ENCODE measurements at regions not wholly inside any gene's neighbourhood (a gene's known extent, or its start where the extent isn't known, plus 50 kb on each side); places are given as distances from the start of the nearest gene placed in this dataset.

- H3K36me3 ChIP-seq (ENCODE audit: insufficient read depth, low read length) = no peaks in the 10 kb centered on the region
- H3K4me3 ChIP-seq (ENCODE audit: low read depth, low read length) = 0 out of 2 replicates have a peak overlapping the region, but pooled peaks have one; percentile 62
- H3K27ac ChIP-seq (ENCODE audit: low read depth, low read length) = no peak overlapping the region
- no peak overlapping the region for H2AFZ ChIP-seq (ENCODE audit: low read length, unreplicated experiment)
- no peaks in the 10 kb centered on the region for H3K79me2 ChIP-seq (ENCODE audit: control insufficient read depth, insufficient read depth, low read length, unreplicated experiment)
- peaks cover 8% of the 10 kb centered on the region for H3K4me1 ChIP-seq (ENCODE audit: control insufficient read depth, insufficient read depth, low read length, unreplicated experiment)
- peaks cover 16% of the 10 kb centered on the region for H3K27me3 ChIP-seq (ENCODE audit: insufficient read depth, low read length)
Measured at GRCh38 chr7:155191137-155191536, 106.5 kb upstream of the INSIG1 start.

- no peaks in the 10 kb centered on the region for H3K79me2 ChIP-seq (ENCODE audit: control insufficient read depth, insufficient read depth, low read length, unreplicated experiment)
- no peak overlapping the region for H3K27ac ChIP-seq (ENCODE audit: low read depth, low read length)
- no peaks in the 10 kb centered on the region for H3K36me3 ChIP-seq (ENCODE audit: insufficient read depth, low read length)
- H2AFZ ChIP-seq (ENCODE audit: low read length, unreplicated experiment) = no peak overlapping the region
- H3K4me3 ChIP-seq (ENCODE audit: low read depth, low read length) = no peak overlapping the region
- peaks cover 8% of the 10 kb centered on the region for H3K4me1 ChIP-seq (ENCODE audit: control insufficient read depth, insufficient read depth, low read length, unreplicated experiment)
- H3K27me3 ChIP-seq (ENCODE audit: insufficient read depth, low read length) = peaks cover 16% of the 10 kb centered on the region
Measured at GRCh38 chr7:155191901-155192478, 105.7 kb upstream of the INSIG1 start.

- Histone ChIP-seq H2AFZ (ENCODE audit: low read length, unreplicated experiment) (no peak overlapping the region), H3K4me3 (ENCODE audit: low read depth, low read length) (no peak overlapping the region), H3K27me3 (ENCODE audit: insufficient read depth, low read length) (peaks cover 16% of the 10 kb centered on the region), H3K36me3 (ENCODE audit: insufficient read depth, low read length) (no peaks in the 10 kb centered on the region), H3K79me2 (ENCODE audit: control insufficient read depth, insufficient read depth, low read length, unreplicated experiment) (no peaks in the 10 kb centered on the region), H3K27ac (ENCODE audit: low read depth, low read length) (no peak overlapping the region), H3K4me1 (ENCODE audit: control insufficient read depth, insufficient read depth, low read length, unreplicated experiment) (peaks cover 8% of the 10 kb centered on the region)
Measured at GRCh38 chr7:155192961-155193640, 104.6 kb upstream of the INSIG1 start.

- Histone ChIP-seq H3K27me3 (ENCODE audit: insufficient read depth, low read length) (peaks cover 16% of the 10 kb centered on the region), H2AFZ (ENCODE audit: low read length, unreplicated experiment) (no peak overlapping the region), H3K4me1 (ENCODE audit: control insufficient read depth, insufficient read depth, low read length, unreplicated experiment) (peaks cover 10% of the 10 kb centered on the region), H3K4me3 (ENCODE audit: low read depth, low read length) (no peak overlapping the region), H3K27ac (ENCODE audit: low read depth, low read length) (no peak overlapping the region), H3K36me3 (ENCODE audit: insufficient read depth, low read length) (no peaks in the 10 kb centered on the region), H3K79me2 (ENCODE audit: control insufficient read depth, insufficient read depth, low read length, unreplicated experiment) (no peaks in the 10 kb centered on the region)
Measured at GRCh38 chr7:155193716-155194115, 104.0 kb upstream of the INSIG1 start.

- peaks cover 16% of the 10 kb centered on the region for H3K27me3 ChIP-seq (ENCODE audit: insufficient read depth, low read length)
- no peak overlapping the region for H2AFZ ChIP-seq (ENCODE audit: low read length, unreplicated experiment)
- no peak overlapping the region for H3K4me3 ChIP-seq (ENCODE audit: low read depth, low read length)
- peaks cover 11% of the 10 kb centered on the region for H3K4me1 ChIP-seq (ENCODE audit: control insufficient read depth, insufficient read depth, low read length, unreplicated experiment)
- H3K36me3 ChIP-seq (ENCODE audit: insufficient read depth, low read length) = no peaks in the 10 kb centered on the region
- H3K27ac ChIP-seq (ENCODE audit: low read depth, low read length) = no peak overlapping the region
- H3K79me2 ChIP-seq (ENCODE audit: control insufficient read depth, insufficient read depth, low read length, unreplicated experiment) = no peaks in the 10 kb centered on the region
Measured at GRCh38 chr7:155194382-155195140, 103.1 kb upstream of the INSIG1 start.

GRCh38 chr7:155195939-155196523, 101.6 kb upstream of the INSIG1 start:
- H3K4me3 ChIP-seq (ENCODE audit: low read depth, low read length) = no peak overlapping the region
- no peaks in the 10 kb centered on the region for H3K79me2 ChIP-seq (ENCODE audit: control insufficient read depth, insufficient read depth, low read length, unreplicated experiment)
- H3K36me3 ChIP-seq (ENCODE audit: insufficient read depth, low read length) = no peaks in the 10 kb centered on the region
- peaks cover 11% of the 10 kb centered on the region for H3K4me1 ChIP-seq (ENCODE audit: control insufficient read depth, insufficient read depth, low read length, unreplicated experiment)
- no peak overlapping the region for H2AFZ ChIP-seq (ENCODE audit: low read length, unreplicated experiment)
- no peak overlapping the region for H3K27ac ChIP-seq (ENCODE audit: low read depth, low read length)
- peaks cover 16% of the 10 kb centered on the region for H3K27me3 ChIP-seq (ENCODE audit: insufficient read depth, low read length)

GRCh38 chr7:155198196-155198892, 99.3 kb upstream of the INSIG1 start:
- H3K36me3 ChIP-seq (ENCODE audit: insufficient read depth, low read length) = no peaks in the 10 kb centered on the region
- no peaks in the 10 kb centered on the region for H3K27me3 ChIP-seq (ENCODE audit: insufficient read depth, low read length)
- H3K79me2 ChIP-seq (ENCODE audit: control insufficient read depth, insufficient read depth, low read length, unreplicated experiment) = no peaks in the 10 kb centered on the region
- H3K4me1 ChIP-seq (ENCODE audit: control insufficient read depth, insufficient read depth, low read length, unreplicated experiment) = peaks cover 11% of the 10 kb centered on the region
- H3K27ac ChIP-seq (ENCODE audit: low read depth, low read length) = no peak overlapping the region
- H3K4me3 ChIP-seq (ENCODE audit: low read depth, low read length) = no peak overlapping the region
- H2AFZ ChIP-seq (ENCODE audit: low read length, unreplicated experiment) = no peak overlapping the region

- Histone ChIP-seq H3K36me3 (ENCODE audit: insufficient read depth, low read length) (no peaks in the 10 kb centered on the region), H2AFZ (ENCODE audit: low read length, unreplicated experiment) (no peak overlapping the region), H3K27ac (ENCODE audit: low read depth, low read length) (peak overlapping the region; percentile 29; the same call in 1 of the 2 replicates), H3K27me3 (ENCODE audit: insufficient read depth, low read length) (no peaks in the 10 kb centered on the region), H3K4me3 (ENCODE audit: low read depth, low read length) (no peak overlapping the region), H3K4me1 (ENCODE audit: control insufficient read depth, insufficient read depth, low read length, unreplicated experiment) (peaks cover 11% of the 10 kb centered on the region), H3K79me2 (ENCODE audit: control insufficient read depth, insufficient read depth, low read length, unreplicated experiment) (no peaks in the 10 kb centered on the region)
Measured at GRCh38 chr7:155198901-155199845, 98.5 kb upstream of the INSIG1 start.

- no peaks in the 10 kb centered on the region for H3K27me3 ChIP-seq (ENCODE audit: insufficient read depth, low read length)
- H3K4me1 ChIP-seq (ENCODE audit: control insufficient read depth, insufficient read depth, low read length, unreplicated experiment) = peaks cover 26% of the 10 kb centered on the region
- no peak overlapping the region for H2AFZ ChIP-seq (ENCODE audit: low read length, unreplicated experiment)
- H3K79me2 ChIP-seq (ENCODE audit: control insufficient read depth, insufficient read depth, low read length, unreplicated experiment) = no peaks in the 10 kb centered on the region
- no peak overlapping the region for H3K4me3 ChIP-seq (ENCODE audit: low read depth, low read length)
- H3K27ac ChIP-seq (ENCODE audit: low read depth, low read length) = no peak overlapping the region
- H3K36me3 ChIP-seq (ENCODE audit: insufficient read depth, low read length) = no peaks in the 10 kb centered on the region
Measured at GRCh38 chr7:155201325-155202087, 96.2 kb upstream of the INSIG1 start.

Measured in ACC112 (cell line).